ENCODE measurements at regions not wholly inside any gene's neighbourhood (a gene's known extent, or its start where the extent isn't known, plus 50 kb on each side); places are given as distances from the start of the nearest gene placed in this dataset.
A peak's percentile ranks its signal among the peaks of the same experiment; 100 is the strongest.

DNA sequence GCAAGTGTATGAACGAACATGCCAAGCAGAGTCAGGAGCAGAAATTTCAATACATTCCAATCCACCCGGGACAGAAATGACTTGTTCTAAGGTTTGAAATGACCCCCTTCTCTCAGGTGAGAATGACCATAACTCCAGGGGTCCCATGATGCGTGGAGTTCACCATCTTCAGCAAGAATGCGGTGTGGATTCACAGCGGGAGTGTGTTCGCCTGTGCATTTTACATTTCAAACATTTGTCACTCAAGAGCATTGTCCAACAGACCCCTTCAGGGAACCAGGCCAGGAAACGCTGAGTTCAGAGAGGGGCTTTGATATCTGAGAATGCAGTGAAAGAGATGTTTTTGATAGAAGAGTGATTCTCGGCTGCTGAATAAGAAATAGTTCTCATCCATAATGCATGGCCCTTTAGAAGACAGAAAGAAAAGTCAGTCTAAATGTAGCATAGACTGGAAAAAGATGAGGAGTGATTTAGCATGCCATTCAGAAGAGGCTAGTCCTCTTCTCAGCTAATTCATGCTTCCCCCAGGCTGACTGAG is 200.3 kb upstream of the KCNG1 start:
- no peak for DNase-seq (ENCODE audit: low read depth)
- H3K4me3 ChIP-seq (ENCODE audit: low read depth, low read length): no peak overlapping the region
- no peak for TF ChIP-seq CTCF (conservative IDR thresholded peaks at IDR 0.05; ENCODE audit: low read depth, low read length)

DNA sequence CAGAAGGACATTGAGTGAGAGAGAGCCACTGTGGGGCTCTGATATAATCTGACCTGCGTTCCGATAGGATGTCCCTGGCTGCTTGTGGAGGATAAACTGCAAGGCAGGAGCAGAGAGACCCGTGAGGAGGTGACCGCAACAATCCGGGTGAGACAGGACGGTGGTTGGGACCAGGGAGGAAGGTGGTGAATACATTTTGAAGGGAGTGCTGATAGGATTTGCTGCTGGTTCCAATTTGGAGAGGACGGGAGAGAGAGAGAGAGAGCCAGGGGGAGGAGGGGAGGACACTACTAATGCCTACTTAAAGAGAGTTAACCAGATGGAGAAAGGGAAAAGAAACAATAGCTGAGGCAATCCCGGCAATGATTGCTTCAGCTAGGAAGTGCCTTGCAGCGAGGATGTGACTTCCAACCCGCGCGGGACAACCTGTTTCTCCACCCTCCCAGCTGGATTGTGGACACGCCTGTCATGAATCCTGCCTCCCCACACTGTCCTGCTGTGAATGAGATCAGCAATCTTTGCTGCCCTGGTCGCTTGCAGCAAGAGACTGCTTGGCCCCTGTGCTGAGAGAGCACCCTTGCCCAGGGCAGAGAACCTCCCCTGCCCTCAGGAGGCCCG is 199.0 kb upstream of the KCNG1 start:
- DNase-seq (ENCODE audit: low read depth): no peak
- TF ChIP-seq CTCF (conservative IDR thresholded peaks at IDR 0.05; ENCODE audit: low read depth, low read length): no peak
- no peak overlapping the region for H3K4me3 ChIP-seq (ENCODE audit: low read depth, low read length)

GRCh38 chr20:51221103-51221502 is 198.2 kb upstream of the KCNG1 start:
- DNase-seq (ENCODE audit: low read depth): no peak
- no peak for TF ChIP-seq CTCF (conservative IDR thresholded peaks at IDR 0.05; ENCODE audit: low read depth, low read length)
- H3K4me3 ChIP-seq (ENCODE audit: low read depth, low read length): no peak overlapping the region

DNA sequence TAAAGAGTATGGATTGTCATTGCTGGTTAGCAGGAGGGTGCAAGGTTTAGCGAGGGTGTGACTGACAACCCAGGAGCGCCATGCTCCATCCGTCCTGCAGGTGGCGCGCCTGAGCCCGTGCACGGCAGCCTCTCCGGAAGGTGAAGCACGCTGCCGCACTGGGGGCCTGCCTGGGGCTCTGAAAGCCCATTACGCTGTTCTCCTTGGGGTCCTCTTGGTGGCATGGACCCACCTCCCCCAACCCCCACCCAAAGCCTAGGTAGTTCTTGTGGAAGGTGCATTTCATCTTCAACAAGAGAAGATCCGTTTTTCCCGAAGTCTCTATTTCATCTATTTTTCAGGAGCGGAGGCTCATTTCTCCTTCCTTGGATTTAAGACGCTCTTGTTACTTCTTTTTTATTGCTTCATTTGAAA is 197.4 kb upstream of the KCNG1 start:
- TF ChIP-seq CTCF (conservative IDR thresholded peaks at IDR 0.05; ENCODE audit: low read depth, low read length): peak; percentile 73
- DNase-seq (ENCODE audit: low read depth): no peak
- H3K4me3 ChIP-seq (ENCODE audit: low read depth, low read length): no peak overlapping the region

- no peak for TF ChIP-seq CTCF (conservative IDR thresholded peaks at IDR 0.05; ENCODE audit: low read depth, low read length)
- H3K4me3 ChIP-seq (ENCODE audit: low read depth, low read length): no peak overlapping the region
- DNase-seq (ENCODE audit: low read depth): no peak
Measured at GRCh38 chr20:51219544-51219943, 196.6 kb upstream of the KCNG1 start.

GRCh38 chr20:51218603-51219002 is 195.7 kb upstream of the KCNG1 start:
- H3K4me3 ChIP-seq (ENCODE audit: low read depth, low read length): no peak overlapping the region
- TF ChIP-seq CTCF (conservative IDR thresholded peaks at IDR 0.05; ENCODE audit: low read depth, low read length): no peak

More at GRCh38 chr20:51218603-51219002, 195.7 kb upstream of the KCNG1 start:
- DNase-seq (ENCODE audit: low read depth): no peak

Measured in epithelial cell of proximal tubule (primary cell).